ENCODE measurements at regions not wholly inside any gene's neighbourhood (a gene's known extent, or its start where the extent isn't known, plus 50 kb on each side); places are given as distances from the start of the nearest gene placed in this dataset.

GRCh38 chr15:63453186-63453905, 51.0 kb upstream of the USP3 start:
- DNase-seq (ENCODE audit: extremely low spot score), result no peak
- CTCF ChIA-PET, result no interaction called here
- TF ChIP-seq HDGF (IDR thresholded peaks at IDR 0.05; ENCODE audit: borderline replicate concordance) (no peak), L3MBTL2 (conservative IDR thresholded peaks at IDR 0.05) (no peak), NFRKB (IDR thresholded peaks at IDR 0.05) (no peak), BHLHE40 (IDR thresholded peaks at IDR 0.05; ENCODE audit: borderline replicate concordance) (no peak), SP1 (IDR thresholded peaks at IDR 0.05) (no peak), ZNF384 (IDR thresholded peaks at IDR 0.05) (no peak), SUZ12 (IDR thresholded peaks at IDR 0.05) (no peak), LEF1 (IDR thresholded peaks at IDR 0.05; ENCODE audit: borderline replicate concordance) (no peak), CTBP1 (IDR thresholded peaks at IDR 0.05; ENCODE audit: borderline replicate concordance) (no peak), ARNT (IDR thresholded peaks at IDR 0.05) (no peak), FOXA1 (IDR thresholded peaks at IDR 0.05) (no peak)
- POLR2A ChIA-PET, result no interaction called here

GRCh38 chr15:63454503-63455211, 49.7 kb upstream of the USP3 start:
- DNase-seq (ENCODE audit: extremely low spot score), result no peak
- ChIA-PET CTCF (no interaction called here), POLR2A (no interaction called here)
- no peak for TF ChIP-seq CTBP1 (IDR thresholded peaks at IDR 0.05; ENCODE audit: borderline replicate concordance)
- TF ChIP-seq FOXA1 (IDR thresholded peaks at IDR 0.05), result no peak
- TF ChIP-seq L3MBTL2 (conservative IDR thresholded peaks at IDR 0.05), result no peak
- no peak for TF ChIP-seq ZNF384 (IDR thresholded peaks at IDR 0.05)
- TF ChIP-seq ELF4 (IDR thresholded peaks at IDR 0.05), result no peak
- TF ChIP-seq PKNOX1 (IDR thresholded peaks at IDR 0.05), result no peak
- no peak for TF ChIP-seq LEF1 (IDR thresholded peaks at IDR 0.05; ENCODE audit: borderline replicate concordance)
- no peak for TF ChIP-seq NFRKB (IDR thresholded peaks at IDR 0.05)

Data from HEK293T (cell line).